ENCODE measurements at regions not wholly inside any gene's neighbourhood (a gene's known extent, or its start where the extent isn't known, plus 50 kb on each side); places are given as distances from the start of the nearest gene placed in this dataset.

- DNase-seq (no peak), ATAC-seq (no peak)
- 87% methylated on average over 3 of the region's 8 CpGs for WGBS (ENCODE audit: insufficient coverage, low coverage, low lambda C conversion rate, missing lambda C conversion rate)
- H3K27ac ChIP-seq, result no peak overlapping the region
- TF ChIP-seq CTCF (IDR thresholded peaks at IDR 0.05) (no peak), POLR2A (IDR thresholded peaks at IDR 0.05) (no peak)
- no peaks in the 10 kb centered on the region for H3K4me1 ChIP-seq
- intact Hi-C loops (cut with DNase I), result no loop called here
- no peak overlapping the region for H3K4me3 ChIP-seq
- no peaks in the 10 kb centered on the region for H3K27me3 ChIP-seq
- H3K36me3 ChIP-seq, result no peaks in the 10 kb centered on the region
- no peaks in the 10 kb centered on the region for H3K9me3 ChIP-seq
Measured at GRCh38 chr2:128502200-128502599, 183.5 kb upstream of the HS6ST1 start.

- no peak for DNase-seq
- H3K4me3 ChIP-seq, result no peak overlapping the region
- no peaks in the 10 kb centered on the region for H3K9me3 ChIP-seq
- TF ChIP-seq CTCF (IDR thresholded peaks at IDR 0.05) (no peak), POLR2A (IDR thresholded peaks at IDR 0.05) (no peak)
- H3K27ac ChIP-seq, result no peak overlapping the region
- H3K36me3 ChIP-seq, result no peaks in the 10 kb centered on the region
- H3K27me3 ChIP-seq, result no peaks in the 10 kb centered on the region
- no peaks in the 10 kb centered on the region for H3K4me1 ChIP-seq
- intact Hi-C loops (cut with DNase I), result no loop called here
- no peak for ATAC-seq
- WGBS (ENCODE audit: insufficient coverage, low coverage, low lambda C conversion rate, missing lambda C conversion rate), result 87% methylated on average over 5 of the region's 12 CpGs
Measured at GRCh38 chr2:128502638-128503246, 184.1 kb upstream of the HS6ST1 start.

GRCh38 chr2:128503399-128504245 is 185.0 kb upstream of the HS6ST1 start:
- 62% methylated on average over 6 of the region's 19 CpGs for WGBS (ENCODE audit: insufficient coverage, low coverage, low lambda C conversion rate, missing lambda C conversion rate)
- no peak for DNase-seq
- intact Hi-C loops (cut with DNase I), result no loop called here

More at GRCh38 chr2:128503399-128504245, 185.0 kb upstream of the HS6ST1 start:
- no peaks in the 10 kb centered on the region for H3K27me3 ChIP-seq
- H3K9me3 ChIP-seq, result no peaks in the 10 kb centered on the region
- H3K27ac ChIP-seq, result no peak overlapping the region
- ATAC-seq, result peak; percentile 14 to 42 (median 24)
- no peaks in the 10 kb centered on the region for H3K36me3 ChIP-seq
- TF ChIP-seq POLR2A (IDR thresholded peaks at IDR 0.05) (no peak), CTCF (IDR thresholded peaks at IDR 0.05) (no peak)
- no peaks in the 10 kb centered on the region for H3K4me1 ChIP-seq
- H3K4me3 ChIP-seq, result no peak overlapping the region

Measured in right lobe of liver (tissue), 6 donors.